K562 (cell line): ENCODE measurements at regions not wholly inside any gene's neighbourhood (a gene's known extent, or its start where the extent isn't known, plus 50 kb on each side); places are given as distances from the start of the nearest gene placed in this dataset.

Source experiments
- ATAC-seq: fragments of 200-7000 bp; cut with Tn5 transposase; 3 replicates; pipeline ENCODE4 v1.9.1; 2020; ENCODE audit warnings: moderate library complexity
- BruUV-seq: library from RNA; stranded (reverse); fragments of 400-500 nt; replicated peaks from 2 replicates; lab custom pipeline; 2021; lab: Mats Ljungman, UMichigan
- CTCF ChIA-PET: fragments of 300-600 bp; formaldehyde crosslinking; extraction: SDS; loops from one replicate; lab custom pipeline; 2021; ENCODE audit warnings: low intra/inter-chr PET ratio; lab: Yijun Ruan, JAX
- POLR2A ChIA-PET: fragments of 300-600, 350-650 bp; sonication (Branson Sonifier 250); formaldehyde crosslinking; extraction: SDS; loops from one replicate; lab custom pipeline; 2021; ENCODE audit warnings: antibody characterized with exemption, inconsistent platforms; lab: Yijun Ruan, JAX
- DNase-seq, 4 experiments: peaks; one replicate each; pipeline versions ENCODE4 v3.0.0 to v3.0.0-alpha.2; 2011 to 2018; ENCODE audit warnings: low spot score in 3 of 4, mixed read lengths in 3 of 4; ENCODE audit errors: extremely low read depth in 1 of 4
- FAIRE-seq: peaks from 2 replicates; lab custom pipeline; 2011; peaks lifted over from hg19 to GRCh38; lab: Jason Lieb, UNC
- H2AFZ ChIP-seq: 2 replicates; pipeline ENCODE4 v1.6.0; 2011; ENCODE audit warnings: low read depth, low read length, control low read depth, inconsistent platforms
- H3K27ac ChIP-seq: fragments of 200-600 bp; 3 replicates; pipeline ENCODE4 v1.8.0; 2011; ENCODE audit warnings: low read depth, mild to moderate bottlenecking, control low read depth, inconsistent platforms, low read length, moderate library complexity, mixed read lengths; ENCODE audit errors: extremely low read depth
- H3K27me3 ChIP-seq, 2 experiments: fragments of 300-600 bp in 1 of 2; 2 replicates in 1 of 2; 3 replicates in 1 of 2; pipeline versions ENCODE4 v1.6.0 to v1.8.0; 2011; ENCODE audit warnings: inconsistent platforms in 2 of 2, low read length in 2 of 2, mild to moderate bottlenecking in 1 of 2, mixed read lengths in 1 of 2, moderate library complexity in 1 of 2; ENCODE audit not compliant: control insufficient read depth in 2 of 2, insufficient read depth in 2 of 2
- H3K36me3 ChIP-seq: fragments of 300-600 bp; 3 replicates; pipeline ENCODE4 v1.8.0; 2011; ENCODE audit warnings: mild to moderate bottlenecking, low read length, inconsistent platforms; ENCODE audit not compliant: control insufficient read depth, insufficient read depth
- H3K4me1 ChIP-seq, 2 experiments: fragments of 200-600 bp in 1 of 2; replicated peaks in 1 of 2; 2 replicates in 1 of 2; 3 replicates in 1 of 2; pipeline versions ENCODE4 v1.5.1 to v1.8.0; 2011; ENCODE audit warnings: inconsistent platforms in 2 of 2, low read length in 2 of 2, mild to moderate bottlenecking in 1 of 2, mixed read lengths in 1 of 2, moderate library complexity in 1 of 2; ENCODE audit not compliant: control insufficient read depth in 2 of 2, insufficient read depth in 2 of 2
- H3K4me2 ChIP-seq: 2 replicates; pipeline ENCODE4 v1.6.1; 2011; ENCODE audit warnings: low read length, control low read depth, inconsistent platforms, mixed read lengths; ENCODE audit not compliant: insufficient read depth
- H3K4me3 ChIP-seq: fragments of 200-600 bp; sonication (generic), shearing (Covaris generic); 2 replicates; pipeline ENCODE4 v1.5.1; 2016; ENCODE audit warnings: control low read depth, inconsistent platforms
- H3K79me2 ChIP-seq: fragments of 200-600 bp; 3 replicates; pipeline ENCODE4 v1.8.0; 2011; ENCODE audit warnings: low read length, inconsistent platforms; ENCODE audit not compliant: control insufficient read depth, insufficient read depth
- H3K9ac ChIP-seq, 2 experiments: 2 replicates each; pipeline versions ENCODE4 v1.6.0 to v1.6.1; 2011; ENCODE audit warnings: low read depth in 2 of 2, low read length in 2 of 2, control low read depth in 1 of 2, inconsistent platforms in 1 of 2, mild to moderate bottlenecking in 1 of 2, mixed read lengths in 1 of 2; ENCODE audit not compliant: insufficient read depth in 1 of 2
- H3K9me1 ChIP-seq: one replicate; pipeline ENCODE4 v1.6.0; 2011; ENCODE audit warnings: inconsistent platforms, mild to moderate bottlenecking, low read length, moderate library complexity; ENCODE audit not compliant: control insufficient read depth, insufficient read depth
- H3K9me3 ChIP-seq: replicated peaks from 2 replicates; pipeline ENCODE4 v1.5.1; 2011; ENCODE audit warnings: low read depth, low read length, inconsistent platforms; ENCODE audit not compliant: control insufficient read depth, insufficient read depth
- H4K20me1 ChIP-seq: replicated peaks from 2 replicates; pipeline ENCODE4 v1.6.1; 2011; ENCODE audit warnings: low read length, inconsistent platforms, mixed read lengths; ENCODE audit not compliant: control insufficient read depth, insufficient read depth
- ATF3 ChIP-seq, 2 experiments: fragments of 450-650 bp in 1 of 2; sonication (generic) in 1 of 2; formaldehyde crosslinking in 1 of 2; IDR thresholded peaks in 1 of 2; conservative IDR thresholded peaks in 1 of 2; 2 replicates each; pipeline versions ENCODE4 v1.6.1 to v1.8.1; 2016 to 2023; ENCODE audit warnings: mild to moderate bottlenecking in 2 of 2, moderate library complexity in 2 of 2, inconsistent platforms in 1 of 2, missing genetic modification reagents in 1 of 2
- E2F8 ChIP-seq: fragments of 450-650 bp; IDR thresholded peaks from 2 replicates; pipeline ENCODE4 v1.7.1; 2018; ENCODE audit warnings: mild to moderate bottlenecking, low read depth; ENCODE audit not compliant: partially characterized antibody
- JUND ChIP-seq, 2 experiments: IDR thresholded peaks; 2 replicates in 1 of 2; 3 replicates in 1 of 2; pipeline ENCODE4 v1.6.1; 2011; ENCODE audit warnings: borderline replicate concordance in 2 of 2, low read depth in 2 of 2, low read length in 2 of 2, improper control_type of control experiment in 1 of 2, missing biosample characterization in 1 of 2, missing genetic modification characterization in 1 of 2, missing genetic modification reagents in 1 of 2
- NFXL1 ChIP-seq: fragments of 450-650 bp; formaldehyde crosslinking; IDR thresholded peaks from 2 replicates; pipeline ENCODE4 v1.4.0; 2021; ENCODE audit warnings: mild to moderate bottlenecking
- ZFP91 ChIP-seq: sonication (generic); formaldehyde crosslinking; IDR thresholded peaks from 2 replicates; pipeline ENCODE4 v1.8.0; 2022; ENCODE audit warnings: mild to moderate bottlenecking, missing genetic modification reagents
- WGBS: fragments of 100-300 bp; shearing (Covaris generic); methylation state at CpG from one replicate; pipeline ENCODE4 v1.1.6; 2016; ENCODE audit warnings: low coverage, mixed read lengths; ENCODE audit not compliant: insufficient coverage; ENCODE audit errors: missing lambda C conversion rate; 5-methylcytosine and 5-hydroxymethylcytosine counted together
- in situ Hi-C: fragments of 300-500 bp; cut with MboI; formaldehyde crosslinking; loops from 4 replicates; pipeline ENCODE4 v1.15.0; 2018; ENCODE audit warnings: inconsistent platforms, mixed read lengths
- intact Hi-C: fragments of 100-400 bp; cut with micrococcal nuclease; formaldehyde crosslinking; loops from 2 replicates; pipeline ENCODE4 v1.14.2; 2022

- CTCF ChIA-PET: no interaction called here
- Histone ChIP-seq H3K27me3 (no peaks in the 10 kb centered on the region), H3K36me3 (no peaks in the 10 kb centered on the region), H3K4me1 (no peaks in the 10 kb centered on the region), H3K4me2 (no peak overlapping the region), H3K9me1 (no peaks in the 10 kb centered on the region)
- ATAC-seq: no peak
- BruUV-seq: no TSS peak
- intact Hi-C loops: no loop called here
- TF ChIP-seq NFXL1 (CRISPR knock-in tag) (no peak), JUND (IDR thresholded peaks at IDR 0.05; ENCODE audit: borderline replicate concordance, low read depth, low read length) (peak; percentile 9; the same call in 1 of the 2 replicates), JUND (tag; IDR thresholded peaks at IDR 0.05; ENCODE audit: borderline replicate concordance, low read depth, low read length) (no peak), E2F8 (no peak), ZFP91 (CRISPR knock-in tag) (no peak), ATF3 (IDR thresholded peaks at IDR 0.05) (0 out of 2 replicates have a peak, but pooled peaks have one; percentile 13), ATF3 (CRISPR knock-in tag; conservative IDR thresholded peaks at IDR 0.05) (no peak)
- TF ChIP-seq, all 486 proteins: peak for 2
- Histone ChIP-seq H3K9me3 (no peaks in the 10 kb centered on the region), H3K27ac (no peak overlapping the region), H3K79me2 (no peaks in the 10 kb centered on the region), H3K9ac (no peak overlapping the region), H4K20me1 (no peaks in the 10 kb centered on the region), H3K4me3 (no peak overlapping the region), H2AFZ (no peak overlapping the region)
- WGBS: 1% methylated on average over 5 of the region's 5 CpGs
- DNase-seq: no peak
- POLR2A ChIA-PET: interaction anchor here (1.2 kb wide), 1 partner anchor 36 kb away, joined by 3 read pairs; no protein-coding TSS in a partner anchor
- FAIRE-seq: no peak
- in situ Hi-C loops: no loop called here
These were observed 279.5 kb downstream of the ZNF326 start for GRCh38 chr1:90274376-90274775.
